ENCODE measurements at regions not wholly inside any gene's neighbourhood (a gene's known extent, or its start where the extent isn't known, plus 50 kb on each side); places are given as distances from the start of the nearest gene placed in this dataset.

- intact Hi-C loops (cut with DNase I; ENCODE audit: low total_unique reads) = no loop called here
- Histone ChIP-seq H3K27ac (no peak overlapping the region), H3K27me3 (no peaks in the 10 kb centered on the region), H3K4me3 (no peak overlapping the region), H3K36me3 (no peaks in the 10 kb centered on the region), H3K4me1 (no peaks in the 10 kb centered on the region), H3K9me3 (no peaks in the 10 kb centered on the region)
- TF ChIP-seq CTCF (IDR thresholded peaks at IDR 0.05) = no peak
- no peak for DNase-seq
Measured at GRCh38 chr11:41781441-41781840, 322.0 kb upstream of the LRRC4C start.

- no peaks in the 10 kb centered on the region for H3K27me3 ChIP-seq
- H3K27ac ChIP-seq = no peak overlapping the region
- no peaks in the 10 kb centered on the region for H3K9me3 ChIP-seq
- intact Hi-C loops (cut with DNase I; ENCODE audit: low total_unique reads) = no loop called here
- H3K4me1 ChIP-seq = no peaks in the 10 kb centered on the region
- no peak for DNase-seq
- no peak for TF ChIP-seq CTCF (IDR thresholded peaks at IDR 0.05)
- H3K36me3 ChIP-seq = no peaks in the 10 kb centered on the region
- no peak overlapping the region for H3K4me3 ChIP-seq
Measured at GRCh38 chr11:41784513-41785335, 325.3 kb upstream of the LRRC4C start.

- no peak overlapping the region for H3K27ac ChIP-seq
- no peak for TF ChIP-seq CTCF (IDR thresholded peaks at IDR 0.05)
- H3K9me3 ChIP-seq = no peaks in the 10 kb centered on the region
- no peak overlapping the region for H3K4me3 ChIP-seq
- no peaks in the 10 kb centered on the region for H3K27me3 ChIP-seq
- no peak for DNase-seq
- H3K36me3 ChIP-seq = no peaks in the 10 kb centered on the region
- H3K4me1 ChIP-seq = no peaks in the 10 kb centered on the region
- intact Hi-C loops (cut with DNase I; ENCODE audit: low total_unique reads) = no loop called here
Measured at GRCh38 chr11:41786087-41786486, 326.6 kb upstream of the LRRC4C start.

- Histone ChIP-seq H3K4me1 (no peaks in the 10 kb centered on the region), H3K9me3 (no peaks in the 10 kb centered on the region), H3K4me3 (no peak overlapping the region), H3K27me3 (no peaks in the 10 kb centered on the region), H3K36me3 (no peaks in the 10 kb centered on the region), H3K27ac (no peak overlapping the region)
- no peak for TF ChIP-seq CTCF (IDR thresholded peaks at IDR 0.05)
- DNase-seq = no peak
- intact Hi-C loops (cut with DNase I; ENCODE audit: low total_unique reads) = no loop called here
Measured at GRCh38 chr11:41788177-41788576, 328.7 kb upstream of the LRRC4C start.

GRCh38 chr11:41789376-41789775 is 329.9 kb upstream of the LRRC4C start:
- DNase-seq = no peak
- intact Hi-C loops (cut with DNase I; ENCODE audit: low total_unique reads) = no loop called here
- no peak overlapping the region for H3K27ac ChIP-seq

More at GRCh38 chr11:41789376-41789775, 329.9 kb upstream of the LRRC4C start:
- Histone ChIP-seq H3K4me3 (no peak overlapping the region), H3K4me1 (no peaks in the 10 kb centered on the region), H3K27me3 (no peaks in the 10 kb centered on the region), H3K36me3 (no peaks in the 10 kb centered on the region), H3K9me3 (no peaks in the 10 kb centered on the region)
- no peak for TF ChIP-seq CTCF (IDR thresholded peaks at IDR 0.05)

Data from tibial artery (tissue), 4 donors.